ENCODE measurements at regions not wholly inside any gene's neighbourhood (a gene's known extent, or its start where the extent isn't known, plus 50 kb on each side); places are given as distances from the start of the nearest gene placed in this dataset.

DNA sequence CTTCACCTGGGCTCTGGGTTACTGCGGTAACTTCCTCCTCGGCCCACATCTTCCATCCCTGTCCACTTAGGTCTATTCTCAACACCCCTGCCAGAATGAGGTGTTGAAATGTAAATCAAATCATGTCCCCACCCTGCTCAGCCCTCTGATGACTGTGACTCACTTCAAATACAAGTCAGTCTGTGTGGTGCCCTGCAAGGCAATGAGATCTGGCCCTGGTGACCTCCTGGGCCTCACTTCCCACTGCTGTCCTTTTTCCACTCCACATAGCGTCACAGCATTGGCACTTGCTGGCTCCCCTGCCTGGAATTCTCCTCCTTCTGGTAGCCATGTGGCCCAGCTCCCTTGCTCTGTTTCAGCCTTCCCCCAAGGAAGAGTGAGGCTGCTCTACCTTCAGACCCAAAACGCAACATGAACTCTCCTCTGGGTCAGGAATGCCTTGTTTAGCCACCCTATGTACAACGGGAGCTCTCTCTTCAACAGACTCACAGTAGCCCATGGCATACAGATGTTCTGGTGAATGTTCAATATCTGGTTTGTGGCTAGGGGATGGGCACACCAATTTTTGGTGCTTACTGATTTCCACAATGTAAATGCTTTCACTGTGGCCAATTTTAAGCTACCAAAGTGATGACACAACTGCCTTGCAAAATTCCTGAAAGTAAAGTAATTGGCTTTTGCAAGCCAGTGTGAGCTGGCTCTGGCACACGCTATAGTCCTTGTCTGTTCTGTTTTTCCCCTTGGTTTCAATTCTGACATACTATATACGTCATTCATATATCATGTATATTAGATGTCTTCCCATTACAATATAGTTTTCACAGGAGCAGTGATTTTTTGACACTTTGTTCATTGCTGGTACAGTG, 550.3 kb upstream of the HS6ST1 start:
- H3K4me1 ChIP-seq (ENCODE audit: insufficient read depth, low read length): no peaks in the 10 kb centered on the region
- H3K27ac ChIP-seq (ENCODE audit: low read depth, low read length): no peak overlapping the region
- TF ChIP-seq, protein P1, sequence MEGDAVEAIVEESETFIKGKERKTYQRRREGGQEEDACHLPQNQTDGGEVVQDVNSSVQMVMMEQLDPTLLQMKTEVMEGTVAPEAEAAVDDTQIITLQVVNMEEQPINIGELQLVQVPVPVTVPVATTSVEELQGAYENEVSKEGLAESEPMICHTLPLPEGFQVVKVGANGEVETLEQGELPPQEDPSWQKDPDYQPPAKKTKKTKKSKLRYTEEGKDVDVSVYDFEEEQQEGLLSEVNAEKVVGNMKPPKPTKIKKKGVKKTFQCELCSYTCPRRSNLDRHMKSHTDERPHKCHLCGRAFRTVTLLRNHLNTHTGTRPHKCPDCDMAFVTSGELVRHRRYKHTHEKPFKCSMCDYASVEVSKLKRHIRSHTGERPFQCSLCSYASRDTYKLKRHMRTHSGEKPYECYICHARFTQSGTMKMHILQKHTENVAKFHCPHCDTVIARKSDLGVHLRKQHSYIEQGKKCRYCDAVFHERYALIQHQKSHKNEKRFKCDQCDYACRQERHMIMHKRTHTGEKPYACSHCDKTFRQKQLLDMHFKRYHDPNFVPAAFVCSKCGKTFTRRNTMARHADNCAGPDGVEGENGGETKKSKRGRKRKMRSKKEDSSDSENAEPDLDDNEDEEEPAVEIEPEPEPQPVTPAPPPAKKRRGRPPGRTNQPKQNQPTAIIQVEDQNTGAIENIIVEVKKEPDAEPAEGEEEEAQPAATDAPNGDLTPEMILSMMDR (IDR thresholded peaks at IDR 0.05; ENCODE audit: extremely low read depth, low read depth, low read length): no peak
- H2AFZ ChIP-seq (ENCODE audit: low read length): no peak overlapping the region
- no peak overlapping the region for H3K4me3 ChIP-seq (ENCODE audit: insufficient read depth, low read length)
- no peaks in the 10 kb centered on the region for H4K20me1 ChIP-seq (ENCODE audit: insufficient read depth, low read length)
- H3K36me3 ChIP-seq (ENCODE audit: insufficient read depth, low read length): no peaks in the 10 kb centered on the region
- no peak overlapping the region for H3K4me2 ChIP-seq (ENCODE audit: insufficient read depth, low read length)
- H3K9me3 ChIP-seq (ENCODE audit: low read depth, low read length): no peaks in the 10 kb centered on the region
- H3K79me2 ChIP-seq (ENCODE audit: insufficient read depth, low read length): no peaks in the 10 kb centered on the region
- no peak for DNase-seq (ENCODE audit: insufficient read length, low spot score, missing footprints)
- H3K27me3 ChIP-seq (ENCODE audit: insufficient read depth, low read length): no peaks in the 10 kb centered on the region

DNA sequence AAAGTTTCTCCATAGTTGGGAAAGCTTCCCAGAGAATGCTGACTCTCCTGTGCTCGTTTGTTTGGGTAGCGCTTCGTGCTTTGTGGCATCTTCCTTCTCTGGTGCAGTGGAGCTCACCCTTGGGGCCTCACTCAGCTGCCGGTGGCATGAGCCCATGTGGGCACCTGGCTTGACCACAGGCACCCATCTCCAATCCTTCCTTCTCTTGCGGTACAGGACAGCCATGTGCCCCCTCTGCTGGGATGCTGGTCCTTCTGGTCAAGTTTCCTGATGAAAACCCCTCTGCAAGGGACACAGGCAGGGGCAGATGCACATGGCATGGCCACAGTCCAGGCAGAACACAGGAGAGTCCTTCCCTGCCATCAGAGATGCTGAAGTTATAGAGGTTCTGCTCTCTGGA, 555.9 kb upstream of the HS6ST1 start:
- H3K27me3 ChIP-seq (ENCODE audit: insufficient read depth, low read length): no peaks in the 10 kb centered on the region
- DNase-seq (ENCODE audit: insufficient read length, low spot score, missing footprints): peak; percentile 29
- H3K9me3 ChIP-seq (ENCODE audit: low read depth, low read length): no peaks in the 10 kb centered on the region
- no peak overlapping the region for H3K4me3 ChIP-seq (ENCODE audit: insufficient read depth, low read length)
- H3K4me1 ChIP-seq (ENCODE audit: insufficient read depth, low read length): no peaks in the 10 kb centered on the region
- no peaks in the 10 kb centered on the region for H3K36me3 ChIP-seq (ENCODE audit: insufficient read depth, low read length)
- TF ChIP-seq, protein P1 (IDR thresholded peaks at IDR 0.05; ENCODE audit: extremely low read depth, low read depth, low read length): no peak
- no peaks in the 10 kb centered on the region for H4K20me1 ChIP-seq (ENCODE audit: insufficient read depth, low read length)
- no peak overlapping the region for H3K27ac ChIP-seq (ENCODE audit: low read depth, low read length)
- no peaks in the 10 kb centered on the region for H3K79me2 ChIP-seq (ENCODE audit: insufficient read depth, low read length)
- no peak overlapping the region for H2AFZ ChIP-seq (ENCODE audit: low read length)
- no peak overlapping the region for H3K4me2 ChIP-seq (ENCODE audit: insufficient read depth, low read length)

DNA sequence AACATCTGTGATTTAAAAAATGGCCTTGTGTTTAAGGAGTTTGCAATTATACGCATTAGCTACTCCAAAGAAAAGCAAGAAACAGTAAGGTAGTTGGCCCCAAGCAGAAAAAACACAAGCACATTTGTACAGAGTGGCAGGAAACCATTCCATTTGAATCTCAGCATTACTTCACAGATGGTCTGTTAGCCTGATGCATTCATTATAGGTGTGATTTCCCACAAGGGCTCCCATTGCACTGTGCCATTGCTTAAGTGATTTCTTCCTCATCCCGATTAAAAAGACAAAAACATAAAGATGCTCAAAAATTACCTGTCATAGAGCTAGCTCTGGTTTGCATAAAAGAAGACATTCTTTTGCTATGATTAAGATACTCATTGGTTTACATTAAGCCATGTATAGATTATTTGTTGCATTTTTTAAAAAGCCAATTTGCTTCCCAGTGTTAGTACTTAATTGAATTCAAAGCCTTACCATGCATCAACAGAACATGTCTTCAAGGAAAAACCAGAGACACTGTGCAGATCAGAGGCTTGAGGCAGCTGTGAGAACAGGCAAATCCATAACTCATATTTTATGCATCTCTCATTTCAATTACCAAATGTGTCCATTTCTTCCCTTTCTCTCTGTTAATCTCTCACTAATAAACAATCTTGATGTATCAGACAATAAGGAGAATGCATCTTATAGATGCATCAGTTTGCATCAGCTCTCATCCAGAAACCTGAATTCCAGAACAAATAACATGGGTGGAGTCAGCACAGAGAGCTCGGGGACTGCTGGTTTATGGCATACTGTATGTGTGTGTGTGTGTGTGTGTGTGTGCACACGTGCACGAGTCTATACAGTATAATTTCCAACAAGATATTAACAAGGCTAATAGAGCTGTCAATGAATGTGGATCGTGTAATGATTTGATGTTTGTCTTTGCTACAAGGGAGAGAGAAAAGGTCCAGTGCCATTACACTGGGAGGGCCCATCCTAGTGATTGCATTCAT, 558.6 kb upstream of the HS6ST1 start:
- Histone ChIP-seq H3K27ac (ENCODE audit: low read depth, low read length) (no peak overlapping the region), H3K4me1 (ENCODE audit: insufficient read depth, low read length) (no peaks in the 10 kb centered on the region), H3K4me3 (ENCODE audit: insufficient read depth, low read length) (no peak overlapping the region), H2AFZ (ENCODE audit: low read length) (no peak overlapping the region), H3K27me3 (ENCODE audit: insufficient read depth, low read length) (no peaks in the 10 kb centered on the region), H3K79me2 (ENCODE audit: insufficient read depth, low read length) (no peaks in the 10 kb centered on the region), H4K20me1 (ENCODE audit: insufficient read depth, low read length) (no peaks in the 10 kb centered on the region), H3K36me3 (ENCODE audit: insufficient read depth, low read length) (no peaks in the 10 kb centered on the region), H3K9me3 (ENCODE audit: low read depth, low read length) (no peaks in the 10 kb centered on the region), H3K4me2 (ENCODE audit: insufficient read depth, low read length) (no peak overlapping the region)
- DNase-seq (ENCODE audit: insufficient read length, low spot score, missing footprints): peak; percentile 47
- TF ChIP-seq, protein P1 (IDR thresholded peaks at IDR 0.05; ENCODE audit: extremely low read depth, low read depth, low read length): no peak
